ENCODE measurements at regions not wholly inside any gene's neighbourhood (a gene's known extent, or its start where the extent isn't known, plus 50 kb on each side); places are given as distances from the start of the nearest gene placed in this dataset.

DNA sequence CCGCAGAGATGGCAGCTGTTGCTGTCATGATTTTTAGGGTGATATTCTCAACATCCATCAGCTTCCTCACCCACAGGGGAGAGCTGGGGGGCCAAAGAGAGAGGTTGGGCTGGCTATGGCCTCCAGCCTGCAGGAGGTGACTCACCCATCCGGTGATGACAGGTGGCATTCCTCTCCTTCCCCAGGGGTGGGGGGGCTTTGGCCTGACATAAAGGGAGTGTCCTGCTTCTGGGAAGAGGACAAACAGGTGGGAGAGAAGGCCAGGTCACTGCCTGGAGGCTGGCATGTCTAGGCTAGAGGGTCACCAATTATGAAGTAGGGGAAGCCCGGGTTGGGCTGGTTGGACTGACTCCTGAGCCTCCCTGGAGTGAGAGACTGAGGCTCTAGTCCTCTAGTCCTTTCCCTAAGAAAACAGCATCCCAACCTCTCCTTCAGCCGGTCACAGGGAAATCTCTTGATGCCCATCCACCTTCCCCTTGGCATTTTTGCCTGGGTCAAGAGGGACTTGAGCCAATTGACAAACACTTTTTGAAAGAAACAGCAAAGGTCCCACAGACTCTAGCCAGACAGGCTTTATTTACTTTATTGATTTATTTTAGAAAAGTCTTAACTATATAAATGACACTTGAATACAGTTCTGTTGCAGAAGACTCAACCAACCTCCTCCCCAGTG lies 79.8 kb upstream of the ZNF716 start:
- no peak for DNase-seq

- no peak for DNase-seq
These were observed 79.3 kb upstream of the ZNF716 start for GRCh38 chr7:57370739-57371098.

- DNase-seq, result no peak
These were observed 74.2 kb upstream of the ZNF716 start for GRCh38 chr7:57375783-57376182.

- DNase-seq, result no peak
These were observed 68.4 kb upstream of the ZNF716 start for GRCh38 chr7:57381581-57381980.

DNA sequence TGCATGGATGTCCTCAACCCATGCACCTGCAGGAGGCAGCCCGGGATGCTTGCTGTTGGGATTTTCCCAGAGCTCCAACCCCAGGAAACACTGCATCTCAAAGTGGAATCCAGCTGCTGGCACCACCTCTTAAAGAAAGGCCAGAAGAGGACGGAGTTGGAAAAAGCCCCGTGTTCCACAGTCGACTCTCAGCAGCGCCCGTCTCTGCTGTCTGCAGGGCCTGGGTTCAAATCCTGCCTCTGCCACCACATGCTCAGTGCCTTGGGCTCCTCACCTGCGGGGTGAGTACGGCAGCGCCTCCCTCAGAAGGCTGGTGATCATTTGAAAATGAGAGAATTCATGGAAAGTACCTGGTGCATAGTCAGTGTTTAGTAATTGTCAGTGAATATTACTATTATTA lies 65.6 kb upstream of the ZNF716 start:
- DNase-seq, result no peak

GRCh38 chr7:57385668-57386067 lies 64.3 kb upstream of the ZNF716 start:
- DNase-seq, result no peak

- no peak for DNase-seq
These were observed 61.2 kb upstream of the ZNF716 start for GRCh38 chr7:57388761-57389160.

- DNase-seq, result no peak
These were observed 51.4 kb upstream of the ZNF716 start for GRCh38 chr7:57398548-57398947.

GRCh38 chr7:57399251-57399940 lies 50.6 kb upstream of the ZNF716 start:
- DNase-seq, result no peak

- DNase-seq, result no peak
These were observed 50.0 kb upstream of the ZNF716 start for GRCh38 chr7:57399972-57400371.

Measured in stimulated activated CD4-positive, alpha-beta T cell treated with anti-CD3 and anti-CD28 coated beads, Interleukin-1b, Interleukin-23, amount 100 ng/mL, for 48 hours (primary cell).